GM18867 (cell line): ENCODE measurements at regions not wholly inside any gene's neighbourhood (a gene's known extent, or its start where the extent isn't known, plus 50 kb on each side); places are given as distances from the start of the nearest gene placed in this dataset.
A peak's percentile ranks its signal among the peaks of the same experiment; 100 is the strongest.

ENCODE experiments used
- ATAC-seq: cut with Tn5 transposase; IDR thresholded peaks from one replicate; pipeline ENCODE4 v1.9.1; 2021; ENCODE audit warnings: mild to moderate bottlenecking, moderate library complexity; ENCODE audit not compliant: unreplicated experiment

DNA sequence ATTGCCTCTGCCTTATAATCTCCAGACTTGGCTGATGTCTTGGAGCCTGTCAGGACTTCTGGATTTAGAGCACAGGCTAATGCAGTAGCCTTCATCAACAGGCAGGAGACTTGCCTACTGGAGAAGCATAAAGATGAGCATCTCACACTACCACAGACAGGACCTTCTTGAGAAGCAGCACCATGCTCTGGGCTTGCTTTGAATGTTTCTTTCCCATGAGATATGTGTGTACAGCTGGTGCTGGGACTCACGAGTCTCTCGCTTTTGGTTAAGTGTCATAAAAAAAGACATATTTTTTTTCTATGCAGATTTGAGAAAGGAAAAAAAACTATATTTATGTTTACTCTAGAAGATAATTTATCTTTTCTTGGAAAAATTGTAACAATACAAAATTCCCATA lies 671.3 kb downstream of the MRPL39 start:
- no peak for ATAC-seq

DNA sequence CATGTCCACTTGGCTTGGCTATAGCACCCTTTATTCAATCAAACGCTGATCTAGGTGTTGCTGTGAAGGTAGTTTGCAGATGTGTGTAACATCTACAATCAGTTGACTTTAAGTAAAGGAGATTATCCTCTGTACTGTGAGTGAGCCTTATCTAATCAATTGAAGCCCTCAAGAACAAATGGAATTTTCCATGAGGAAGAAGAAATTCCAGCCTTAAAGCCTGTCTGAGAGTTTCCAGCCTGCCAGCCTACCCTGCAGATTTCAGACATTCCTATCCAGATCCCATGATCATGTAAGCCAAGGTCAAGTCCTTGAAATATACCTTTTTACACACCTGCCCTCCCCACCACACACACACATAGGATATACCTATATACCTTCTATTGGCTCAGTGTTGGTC lies 696.7 kb downstream of the MRPL39 start:
- no peak for ATAC-seq

DNA sequence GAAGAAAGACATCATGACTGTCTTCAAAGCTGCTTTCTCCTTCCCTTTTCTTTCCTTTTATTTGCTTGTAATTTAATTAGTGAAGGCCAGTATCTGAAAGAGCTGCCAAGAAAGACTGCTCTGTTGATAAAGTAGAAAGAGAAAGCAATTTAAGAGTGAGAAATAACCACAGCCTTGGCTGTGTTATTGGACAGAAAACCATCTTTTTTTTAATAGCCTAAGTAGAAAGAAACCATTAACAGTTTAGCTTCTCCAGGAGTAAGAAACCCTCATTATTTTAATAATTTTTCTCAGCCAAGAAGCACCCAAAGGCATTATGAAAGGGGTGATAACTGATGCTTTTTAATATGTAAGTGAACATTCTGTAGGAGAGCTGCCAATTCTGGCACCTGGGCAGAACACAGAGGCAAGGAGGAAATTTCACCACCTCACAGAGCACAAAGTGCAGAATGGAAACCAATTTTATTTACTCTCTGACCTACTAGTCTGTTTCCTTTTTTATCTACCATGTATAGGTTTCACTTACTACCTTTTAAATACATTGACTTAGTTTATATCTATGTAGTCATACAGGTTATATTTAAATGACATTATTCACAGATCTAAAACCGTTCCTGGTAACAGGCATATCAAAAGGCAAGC lies 703.2 kb downstream of the MRPL39 start:
- peak; percentile 82 for ATAC-seq

DNA sequence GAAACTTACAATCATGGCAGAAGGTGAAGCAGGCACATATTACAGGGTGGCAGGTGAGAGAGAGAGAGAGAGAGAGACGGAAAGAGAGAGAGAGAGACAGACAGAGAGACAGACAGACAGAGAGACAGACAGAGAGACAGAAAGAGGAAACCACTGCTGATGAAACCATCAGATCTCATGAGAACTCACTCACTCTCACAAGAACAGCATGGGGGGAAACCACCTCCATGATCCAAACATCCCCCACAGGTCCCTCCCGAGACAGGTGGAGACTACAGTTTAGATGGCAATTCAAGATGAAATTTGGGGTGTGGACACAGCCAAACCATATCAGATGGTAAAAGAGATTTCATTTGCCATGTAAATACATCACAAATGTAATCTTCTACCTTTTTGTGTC lies 708.1 kb downstream of the MRPL39 start:
- no peak for ATAC-seq

DNA sequence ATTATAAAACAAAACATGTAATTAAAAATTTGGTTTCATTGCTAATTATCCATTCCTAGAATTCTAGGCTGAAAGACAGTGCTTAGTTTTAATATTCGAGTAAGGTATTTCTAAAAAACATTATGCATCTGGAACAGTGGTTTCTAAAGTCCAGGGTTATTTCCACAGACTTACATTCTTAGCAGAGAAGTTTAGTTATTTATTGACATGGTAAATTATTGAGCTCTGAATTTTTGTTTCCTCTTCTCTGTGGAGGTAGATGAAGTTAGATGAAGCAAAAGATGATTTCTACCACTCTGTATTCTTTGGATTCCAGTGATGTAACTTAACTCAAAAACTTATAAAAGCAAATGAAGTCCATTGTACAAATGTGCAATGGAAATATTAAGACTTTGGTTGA lies 709.4 kb downstream of the MRPL39 start:
- ATAC-seq, result no peak

DNA sequence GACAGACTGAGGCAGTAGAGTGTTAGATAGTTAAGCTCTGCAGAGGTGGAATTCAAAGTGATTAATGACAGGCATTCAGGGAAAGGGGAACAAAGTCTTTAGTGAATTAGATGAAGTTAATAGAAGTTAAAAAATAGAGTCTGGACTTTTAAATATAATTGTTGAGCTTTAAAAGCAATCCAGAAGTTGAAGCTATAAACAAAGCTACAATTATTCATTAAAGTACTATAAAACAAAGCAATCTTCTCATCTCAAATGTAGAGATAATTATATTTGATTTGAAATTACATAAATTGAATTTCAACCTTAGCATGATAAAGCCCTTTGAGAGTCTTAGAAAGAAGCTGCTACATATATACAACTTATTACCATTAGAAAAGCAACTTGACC lies 710.6 kb downstream of the MRPL39 start:
- no peak for ATAC-seq

DNA sequence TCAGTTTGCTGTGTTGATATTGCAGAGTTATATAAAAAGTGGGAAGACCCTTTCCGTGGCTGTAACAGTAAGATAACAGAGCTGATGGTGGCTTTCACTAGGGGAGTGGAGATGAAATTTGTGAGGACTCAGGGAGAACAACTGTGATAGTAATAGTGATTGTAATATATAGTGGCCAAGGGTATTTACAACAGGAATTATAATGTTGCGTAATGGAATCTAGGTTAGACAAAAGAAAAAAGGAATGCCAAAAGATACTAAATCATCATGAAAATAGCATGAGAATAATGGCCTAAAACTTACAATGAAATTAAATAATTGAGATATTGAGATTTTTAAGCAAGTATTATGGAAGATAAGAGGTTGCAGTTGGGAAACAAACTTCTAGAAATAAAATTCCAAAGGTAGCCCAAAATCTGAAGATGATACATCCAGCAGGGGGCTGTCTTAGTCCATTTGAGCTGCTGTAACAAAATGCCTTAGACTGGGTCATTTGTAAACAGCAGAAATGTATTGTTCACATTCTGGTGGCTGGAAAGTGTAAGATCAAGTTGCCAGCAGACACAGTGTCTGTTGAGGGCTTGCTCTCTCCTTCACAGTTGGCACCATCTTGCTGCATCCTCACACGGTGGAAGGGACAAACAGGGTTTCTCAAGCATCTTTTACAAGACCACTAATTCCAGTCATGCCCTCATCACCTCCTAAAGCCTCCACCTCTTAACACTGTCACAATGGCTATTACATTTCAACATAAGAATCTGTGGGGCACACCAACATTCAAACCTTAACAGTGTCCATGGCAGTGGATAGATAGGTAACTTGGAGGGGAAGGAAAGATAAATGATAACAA lies 711.2 kb downstream of the MRPL39 start:
- peak; percentile 87 for ATAC-seq

DNA sequence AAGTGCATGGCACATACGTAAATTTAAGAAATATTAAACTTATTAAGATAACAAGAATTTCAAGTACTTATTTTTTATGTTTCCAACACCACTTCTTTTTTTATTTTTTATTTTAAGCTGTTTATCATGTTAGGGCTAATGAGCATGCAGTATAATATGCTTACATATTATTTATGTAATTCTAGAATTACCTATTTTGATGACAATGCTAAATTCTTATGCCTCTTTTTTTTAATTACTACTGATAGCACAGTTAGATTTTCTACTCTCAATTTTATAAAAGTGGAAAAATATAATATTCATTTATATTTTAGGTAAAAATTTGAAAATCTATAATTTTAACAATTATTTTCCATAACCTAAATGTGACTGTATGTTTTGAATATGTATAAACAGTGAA lies 713.0 kb downstream of the MRPL39 start:
- no peak for ATAC-seq

DNA sequence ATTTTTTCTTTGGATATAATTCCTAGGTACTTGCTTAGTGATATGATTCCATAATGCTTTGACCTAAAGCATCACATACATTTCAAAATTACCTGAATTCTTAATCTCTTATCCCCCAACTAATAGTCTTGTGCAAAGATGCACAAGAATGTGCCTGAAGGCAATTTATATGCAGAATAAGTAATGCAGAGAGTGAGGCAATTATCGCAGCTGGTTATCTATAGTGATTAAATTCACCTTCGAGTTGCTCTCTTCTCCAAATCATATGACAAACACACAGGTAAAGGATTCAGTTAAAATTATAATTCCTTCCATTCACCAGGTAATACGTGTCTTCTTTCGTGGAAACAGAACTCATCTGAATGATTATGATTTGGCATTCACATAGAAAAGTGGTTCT lies 717.3 kb downstream of the MRPL39 start:
- no peak for ATAC-seq

DNA sequence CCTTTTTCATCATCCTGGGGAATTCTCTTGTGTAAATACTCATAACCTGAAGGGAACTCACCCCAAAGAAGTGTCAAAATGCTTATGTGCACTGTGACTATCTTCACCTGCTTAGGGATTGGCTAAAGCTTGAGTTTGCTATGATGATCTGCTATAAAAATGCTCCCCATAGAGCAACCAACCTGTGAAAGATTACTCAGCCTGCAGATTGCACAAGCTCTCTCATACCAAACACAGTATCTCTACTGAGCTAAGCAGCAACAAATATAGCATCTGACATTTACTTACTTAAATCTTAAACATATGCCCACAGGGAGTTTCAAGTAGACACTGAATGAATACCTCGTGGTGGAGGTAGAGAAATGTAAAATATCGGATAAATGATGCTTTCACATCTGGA lies 725.8 kb downstream of the MRPL39 start:
- ATAC-seq, result no peak

DNA sequence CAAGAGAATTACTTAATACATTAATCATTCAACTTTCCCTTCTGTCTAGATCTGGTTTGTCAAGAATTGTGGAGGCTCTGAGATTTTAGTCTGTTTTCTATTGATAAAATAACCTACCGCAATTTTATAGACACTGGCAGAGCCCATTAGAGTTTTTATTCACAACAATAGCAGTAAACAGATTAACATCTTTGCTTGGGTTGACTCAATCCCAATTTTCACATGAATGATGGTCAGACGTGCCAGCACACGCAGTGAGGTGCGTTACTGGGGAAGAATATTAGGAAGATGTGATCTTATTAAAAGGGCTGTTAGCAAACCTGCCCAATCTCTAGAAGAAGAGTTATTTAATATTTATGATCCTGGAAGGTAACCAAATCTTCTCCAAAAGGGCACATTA lies 736.6 kb downstream of the MRPL39 start:
- ATAC-seq, result no peak

DNA sequence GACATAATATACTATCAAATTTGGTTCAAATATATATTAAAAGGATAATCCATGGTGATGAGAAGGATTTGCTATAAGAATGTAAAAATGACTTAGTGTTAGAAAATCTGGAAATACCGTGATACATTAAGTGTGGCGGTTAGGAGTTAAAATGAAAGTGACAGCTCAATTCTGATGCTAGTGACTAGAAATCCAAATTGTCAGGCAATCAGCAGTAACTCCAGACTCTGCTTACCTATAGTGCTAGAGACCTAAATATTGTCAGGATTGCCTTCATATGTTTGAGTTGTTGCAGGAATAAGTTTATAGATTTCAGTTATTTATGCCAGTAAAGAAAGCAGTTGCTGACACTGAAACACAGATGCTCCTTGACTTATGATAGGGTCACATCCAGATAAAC lies 737.4 kb downstream of the MRPL39 start:
- ATAC-seq, result no peak

DNA sequence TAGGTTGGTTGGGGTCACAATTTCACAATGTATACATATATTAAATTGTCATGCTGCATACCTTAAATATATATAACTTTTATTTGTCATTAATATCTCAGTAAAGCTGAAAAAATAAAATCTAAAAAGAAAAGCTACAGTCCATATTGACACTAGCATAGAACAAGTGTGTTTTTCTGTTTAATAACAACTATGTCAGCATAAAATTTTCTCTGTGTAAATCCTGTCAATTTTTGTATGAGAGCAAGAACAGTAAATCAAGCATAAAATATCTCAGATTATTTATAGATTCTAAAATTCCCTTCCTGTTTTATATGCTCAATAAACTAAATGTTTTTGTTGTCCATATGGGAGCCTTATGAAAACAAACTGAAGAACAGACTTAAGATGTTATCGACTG lies 739.2 kb downstream of the MRPL39 start:
- no peak for ATAC-seq

DNA sequence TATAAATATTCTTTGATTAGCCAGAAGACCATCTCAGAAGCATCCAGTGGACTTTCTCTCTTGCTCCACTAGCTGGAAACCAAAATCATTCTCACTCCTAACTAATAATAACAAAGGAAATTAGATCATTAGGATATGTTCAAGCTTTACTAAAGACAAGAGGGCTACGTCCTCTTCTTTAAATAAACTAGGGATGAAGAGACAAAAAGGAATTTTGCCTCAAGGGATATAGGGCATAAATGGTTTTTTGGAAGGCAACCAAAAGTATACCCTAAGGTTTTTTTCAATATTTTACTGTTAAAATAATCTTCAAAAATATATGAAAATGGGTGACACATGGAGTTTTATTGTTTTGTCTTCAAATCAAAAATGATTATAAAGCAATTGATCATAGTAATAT lies 745.8 kb downstream of the MRPL39 start:
- no peak for ATAC-seq

DNA sequence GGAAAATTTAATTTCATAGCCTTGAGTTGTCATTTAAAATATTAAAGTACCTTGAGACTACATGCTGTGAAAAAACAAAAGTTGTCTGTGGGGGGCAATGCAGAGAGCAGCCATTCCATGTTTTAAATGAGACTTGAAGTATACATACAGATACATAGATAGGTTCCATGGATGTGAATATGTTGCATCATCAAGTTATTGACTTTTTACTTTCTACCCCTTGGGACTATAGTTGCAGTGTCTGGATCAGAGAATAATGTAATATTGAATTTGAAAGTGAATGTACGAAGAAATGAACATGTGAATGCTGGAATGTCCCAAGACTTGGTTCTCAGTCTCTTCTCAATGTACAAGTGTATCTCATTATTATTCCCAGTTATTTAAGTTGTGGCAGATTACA lies 751.0 kb downstream of the MRPL39 start:
- no peak for ATAC-seq

DNA sequence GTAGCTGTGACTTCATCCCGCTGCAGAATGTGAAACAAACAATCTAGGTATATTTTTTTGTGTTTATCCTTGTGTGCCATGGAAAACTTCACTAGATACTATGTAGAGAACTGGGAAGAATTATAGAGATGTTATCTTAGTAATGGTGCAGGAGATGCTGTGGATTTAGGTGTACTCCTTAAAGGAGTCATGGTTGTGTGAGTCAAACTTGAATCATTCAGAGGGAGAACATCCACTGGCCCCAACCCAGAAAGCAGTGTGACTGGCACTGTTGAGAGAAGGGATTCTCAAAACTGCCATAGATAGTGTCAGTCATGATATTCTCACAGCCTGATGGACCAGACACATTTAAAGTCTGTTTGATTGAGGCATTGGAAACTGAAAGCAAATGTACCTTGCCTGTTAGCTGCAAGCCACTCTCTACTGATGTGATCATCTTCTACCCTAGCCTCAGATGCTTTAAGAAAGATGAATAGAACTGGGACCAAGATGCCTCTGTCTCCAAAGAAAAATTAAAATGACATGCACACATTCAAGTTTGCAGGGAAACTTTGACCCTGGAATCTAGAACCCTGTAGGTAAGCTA lies 754.6 kb downstream of the MRPL39 start:
- ATAC-seq, result no peak

DNA sequence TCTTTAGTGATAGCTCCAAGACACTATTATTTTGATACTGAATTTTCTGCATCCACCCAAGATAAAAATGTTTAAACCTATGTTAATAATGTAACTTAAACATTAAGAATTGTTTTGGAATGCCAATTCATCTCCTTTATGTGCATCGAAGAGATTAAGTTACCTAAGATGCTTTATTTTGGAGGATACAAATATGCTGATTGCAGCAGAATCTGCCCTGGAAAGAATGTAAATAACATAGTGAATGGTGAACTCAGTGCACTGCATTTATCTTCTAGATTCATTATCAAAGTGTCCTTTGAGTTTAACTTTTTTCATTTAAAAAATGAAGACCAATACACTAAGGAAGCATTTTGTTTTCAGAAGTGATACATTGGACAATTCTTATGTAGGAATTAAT lies 757.2 kb downstream of the MRPL39 start:
- ATAC-seq, result no peak

DNA sequence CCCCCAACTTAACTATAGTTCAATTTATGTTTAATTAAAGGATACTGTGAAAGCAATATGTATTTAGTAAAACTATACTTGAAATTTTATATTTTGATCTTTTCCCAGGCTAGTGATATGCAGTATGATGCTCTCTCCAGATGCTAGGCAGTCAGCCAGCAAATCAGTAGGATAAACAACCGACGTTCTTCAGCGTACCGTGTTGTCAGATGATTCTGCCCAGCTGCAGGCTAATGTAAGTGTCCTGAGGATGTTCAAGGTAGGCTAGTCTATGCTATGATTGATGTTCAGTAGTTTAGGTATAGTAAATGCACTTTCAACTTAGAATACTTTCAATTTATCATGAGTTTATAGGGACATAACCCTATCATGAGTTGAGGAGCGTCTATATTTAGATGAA lies 762.6 kb downstream of the MRPL39 start:
- ATAC-seq, result no peak

DNA sequence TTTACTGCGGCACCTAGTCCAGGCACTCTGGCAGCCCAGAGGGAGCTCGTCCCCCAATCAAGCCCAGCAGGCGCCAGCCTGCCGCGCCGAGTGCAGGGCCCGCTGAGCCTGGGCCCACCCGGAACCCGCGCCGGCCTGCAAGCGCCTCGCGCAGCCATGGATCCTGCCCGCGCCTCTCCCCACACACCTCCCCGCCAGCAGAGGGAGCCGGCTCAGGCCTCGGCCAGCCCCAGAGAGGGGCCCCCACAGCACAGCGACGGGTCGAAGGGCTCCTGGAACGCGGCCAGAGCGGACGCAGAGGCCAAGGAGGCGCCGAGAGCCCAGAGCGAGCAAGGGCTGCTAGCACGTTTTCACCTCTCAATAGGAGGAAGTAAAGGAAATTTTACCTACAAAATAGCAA lies 767.0 kb downstream of the MRPL39 start:
- no peak for ATAC-seq

DNA sequence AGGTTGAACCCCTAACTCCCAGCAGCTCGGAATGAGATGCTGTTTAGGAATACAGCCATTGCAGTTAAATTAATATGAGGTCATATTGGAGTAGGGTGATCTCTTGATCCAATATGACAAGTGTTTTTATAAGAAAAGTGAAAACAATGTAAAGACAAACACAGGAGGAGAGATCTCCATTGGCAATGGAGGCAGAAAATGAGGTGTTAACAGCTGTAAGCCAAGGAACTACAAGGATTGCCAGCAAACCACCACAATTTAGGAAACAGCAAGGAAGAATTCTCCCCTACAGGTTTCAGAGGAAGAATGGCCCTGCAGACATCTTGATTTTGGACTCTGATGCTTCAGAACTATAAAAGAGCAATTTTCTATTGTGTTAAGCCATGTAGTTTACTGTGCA lies 774.3 kb downstream of the MRPL39 start:
- no peak for ATAC-seq

DNA sequence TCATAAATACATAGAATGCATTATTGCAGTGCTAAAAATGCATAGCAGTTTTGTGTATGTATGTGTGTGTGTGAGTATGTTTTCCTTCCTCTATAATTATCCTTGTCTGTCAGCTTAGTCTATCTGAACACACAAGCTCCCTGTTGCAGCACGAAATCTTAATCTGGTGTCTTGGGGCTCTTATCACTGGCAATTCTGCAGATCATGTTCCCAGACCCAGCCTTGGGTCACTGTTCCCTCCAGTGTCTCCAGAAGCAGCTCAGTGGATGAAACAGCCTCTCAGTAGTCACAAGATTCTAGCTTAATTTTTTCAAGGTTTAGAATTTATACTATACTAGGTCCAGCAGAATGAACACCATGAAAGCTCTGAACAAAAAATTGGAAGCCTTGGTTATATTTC lies 777.9 kb downstream of the MRPL39 start:
- ATAC-seq, result no peak

DNA sequence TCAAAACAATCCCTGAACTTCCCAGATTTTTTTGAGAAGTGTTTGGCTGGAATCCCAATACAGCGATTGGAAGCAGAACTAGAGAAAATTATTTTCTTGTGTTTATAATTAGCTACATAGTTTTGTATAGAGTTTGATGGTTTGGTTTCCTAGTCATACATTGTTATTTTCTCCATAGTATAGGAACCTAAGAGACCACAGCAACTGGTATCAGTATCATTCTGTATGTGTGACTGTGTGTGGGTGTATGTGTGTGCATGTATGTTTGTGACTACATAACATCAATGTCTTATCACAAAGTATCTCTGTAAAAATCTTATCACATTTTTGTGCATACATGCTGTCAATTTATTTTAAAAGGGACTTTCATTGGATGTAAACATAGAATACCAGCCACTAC lies 780.5 kb downstream of the MRPL39 start:
- ATAC-seq, result no peak
